ENCODE measurements at regions not wholly inside any gene's neighbourhood (a gene's known extent, or its start where the extent isn't known, plus 50 kb on each side); places are given as distances from the start of the nearest gene placed in this dataset.

DNA sequence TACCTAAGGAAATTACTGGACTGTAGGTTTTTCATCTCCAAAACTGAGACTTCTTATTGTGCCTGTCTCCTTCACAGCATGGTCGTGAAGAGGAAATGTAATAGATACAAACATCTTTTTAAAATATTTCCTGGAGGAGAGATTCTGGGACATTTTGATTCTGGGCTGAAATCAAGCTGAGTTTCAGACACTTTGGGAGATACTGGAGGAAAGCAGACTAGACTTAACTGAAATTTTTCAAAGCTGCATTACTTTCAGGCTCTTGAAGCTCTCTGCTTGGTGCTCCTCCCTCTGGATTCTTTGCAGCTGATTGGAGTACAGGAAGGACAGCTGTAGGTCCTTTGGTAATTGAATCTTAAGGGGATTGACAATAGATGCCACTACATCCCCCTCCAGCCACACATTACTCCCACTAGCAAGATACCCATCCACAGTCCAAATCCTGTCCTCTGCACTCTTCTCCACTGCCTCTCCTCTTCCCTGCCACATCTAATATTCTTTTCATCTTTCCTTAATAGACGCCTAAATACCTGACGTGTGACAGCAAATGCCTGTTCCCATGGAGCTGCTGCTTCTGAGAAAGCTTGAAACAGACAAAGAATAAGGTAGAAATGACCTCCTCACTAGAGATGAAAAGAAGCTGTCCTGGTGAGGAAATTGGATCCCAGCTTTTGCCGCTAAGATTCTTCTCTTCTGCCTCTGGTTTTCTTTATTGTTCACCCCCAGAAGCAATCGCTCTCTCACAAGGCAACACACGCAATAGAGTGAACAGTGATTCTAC is 111.5 kb upstream of the PHYHIPL start:
- DNase-seq: no peak
- intact Hi-C loops (cut with DNase I): no loop called here
- 88 to 89% methylated on average over 6 of the region's 6 CpGs for WGBS, 2 donors

DNA sequence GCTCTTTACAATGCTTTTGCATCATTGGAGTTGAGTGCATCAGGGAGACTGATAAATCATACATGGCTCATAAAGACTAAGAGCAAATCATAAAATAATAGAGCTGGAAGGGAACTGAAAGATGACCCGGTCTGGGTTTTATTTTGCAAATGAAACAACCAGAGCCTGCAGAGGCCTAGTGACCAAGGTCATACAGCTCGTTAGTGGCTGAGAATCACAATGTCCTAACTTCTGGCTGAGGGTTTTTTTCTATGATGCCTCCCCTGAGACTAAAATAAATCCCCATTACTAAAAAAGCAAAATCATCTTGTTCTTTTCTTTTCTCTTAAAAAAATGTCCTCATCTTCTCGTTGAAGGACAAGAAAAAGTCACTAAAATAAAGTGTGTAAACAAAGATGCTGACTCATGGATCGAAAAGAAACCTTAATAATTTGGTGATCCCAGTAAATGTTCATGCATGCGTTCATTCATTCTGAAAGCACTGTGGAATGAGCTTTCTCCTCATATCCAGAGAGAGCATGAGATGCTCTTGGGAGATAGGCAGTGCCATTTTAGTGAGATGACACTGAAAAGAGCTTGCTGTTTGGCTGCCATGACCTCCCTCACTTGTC is 107.8 kb upstream of the PHYHIPL start:
- no peak overlapping the region for H3K4me3 ChIP-seq
- H3K36me3 ChIP-seq: no peaks in the 10 kb centered on the region
- intact Hi-C loops (cut with DNase I): no loop called here
- no peak overlapping the region for H3K27ac ChIP-seq
- no peaks in the 10 kb centered on the region for H3K4me1 ChIP-seq
- TF ChIP-seq EP300 (IDR thresholded peaks at IDR 0.05) (no peak), POLR2AphosphoS5 (IDR thresholded peaks at IDR 0.05) (no peak), POLR2A (IDR thresholded peaks at IDR 0.05) (no peak)
- TF ChIP-seq, protein P1, sequence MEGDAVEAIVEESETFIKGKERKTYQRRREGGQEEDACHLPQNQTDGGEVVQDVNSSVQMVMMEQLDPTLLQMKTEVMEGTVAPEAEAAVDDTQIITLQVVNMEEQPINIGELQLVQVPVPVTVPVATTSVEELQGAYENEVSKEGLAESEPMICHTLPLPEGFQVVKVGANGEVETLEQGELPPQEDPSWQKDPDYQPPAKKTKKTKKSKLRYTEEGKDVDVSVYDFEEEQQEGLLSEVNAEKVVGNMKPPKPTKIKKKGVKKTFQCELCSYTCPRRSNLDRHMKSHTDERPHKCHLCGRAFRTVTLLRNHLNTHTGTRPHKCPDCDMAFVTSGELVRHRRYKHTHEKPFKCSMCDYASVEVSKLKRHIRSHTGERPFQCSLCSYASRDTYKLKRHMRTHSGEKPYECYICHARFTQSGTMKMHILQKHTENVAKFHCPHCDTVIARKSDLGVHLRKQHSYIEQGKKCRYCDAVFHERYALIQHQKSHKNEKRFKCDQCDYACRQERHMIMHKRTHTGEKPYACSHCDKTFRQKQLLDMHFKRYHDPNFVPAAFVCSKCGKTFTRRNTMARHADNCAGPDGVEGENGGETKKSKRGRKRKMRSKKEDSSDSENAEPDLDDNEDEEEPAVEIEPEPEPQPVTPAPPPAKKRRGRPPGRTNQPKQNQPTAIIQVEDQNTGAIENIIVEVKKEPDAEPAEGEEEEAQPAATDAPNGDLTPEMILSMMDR (IDR thresholded peaks at IDR 0.05): no peak
- no peaks in the 10 kb centered on the region for H3K9me3 ChIP-seq
- DNase-seq: no peak
- 71 to 78% methylated on average over 5 of the region's 5 CpGs for WGBS, 2 donors
- no peaks in the 10 kb centered on the region for H3K27me3 ChIP-seq

More for the DNA sequence above, 111.5 kb upstream of the PHYHIPL start:
- Histone ChIP-seq H3K4me3 (no peak overlapping the region), H3K9me3 (no peaks in the 10 kb centered on the region), H3K4me1 (no peaks in the 10 kb centered on the region), H3K27ac (no peak overlapping the region), H3K36me3 (no peaks in the 10 kb centered on the region), H3K27me3 (no peaks in the 10 kb centered on the region)
- no peak for TF ChIP-seq POLR2A (IDR thresholded peaks at IDR 0.05)

DNA sequence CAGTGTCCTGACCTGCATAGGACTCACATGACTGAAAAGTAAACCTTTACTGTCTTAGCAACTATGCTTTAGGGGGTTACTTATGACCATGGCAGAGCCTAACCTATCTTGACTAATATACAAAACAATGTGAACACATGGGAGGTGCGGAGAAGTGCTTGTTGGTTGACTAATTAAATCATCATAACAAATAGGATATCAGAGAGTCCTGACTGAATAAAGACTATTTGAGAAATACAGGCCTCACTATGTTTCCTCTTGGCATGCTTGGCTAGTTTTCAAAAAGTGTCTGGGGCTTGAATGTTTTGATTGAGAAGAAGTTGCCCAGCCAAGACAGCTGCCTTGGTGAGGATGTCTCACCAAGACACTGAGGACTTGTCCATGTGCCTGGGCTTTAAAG is 104.4 kb upstream of the PHYHIPL start:
- DNase-seq: no peak
- TF ChIP-seq POLR2AphosphoS5 (IDR thresholded peaks at IDR 0.05) (no peak), POLR2A (IDR thresholded peaks at IDR 0.05) (no peak), EP300 (IDR thresholded peaks at IDR 0.05) (no peak)
- TF ChIP-seq, protein P1 (IDR thresholded peaks at IDR 0.05): no peak
- no peak overlapping the region for H3K27ac ChIP-seq
- intact Hi-C loops (cut with DNase I): no loop called here
- no peaks in the 10 kb centered on the region for H3K4me1 ChIP-seq
- 84 to 86% methylated on average over 1 of the region's 1 CpG for WGBS, 2 donors
- H3K36me3 ChIP-seq: no peaks in the 10 kb centered on the region
- H3K9me3 ChIP-seq: no peaks in the 10 kb centered on the region
- no peaks in the 10 kb centered on the region for H3K27me3 ChIP-seq
- H3K4me3 ChIP-seq: no peak overlapping the region

DNA sequence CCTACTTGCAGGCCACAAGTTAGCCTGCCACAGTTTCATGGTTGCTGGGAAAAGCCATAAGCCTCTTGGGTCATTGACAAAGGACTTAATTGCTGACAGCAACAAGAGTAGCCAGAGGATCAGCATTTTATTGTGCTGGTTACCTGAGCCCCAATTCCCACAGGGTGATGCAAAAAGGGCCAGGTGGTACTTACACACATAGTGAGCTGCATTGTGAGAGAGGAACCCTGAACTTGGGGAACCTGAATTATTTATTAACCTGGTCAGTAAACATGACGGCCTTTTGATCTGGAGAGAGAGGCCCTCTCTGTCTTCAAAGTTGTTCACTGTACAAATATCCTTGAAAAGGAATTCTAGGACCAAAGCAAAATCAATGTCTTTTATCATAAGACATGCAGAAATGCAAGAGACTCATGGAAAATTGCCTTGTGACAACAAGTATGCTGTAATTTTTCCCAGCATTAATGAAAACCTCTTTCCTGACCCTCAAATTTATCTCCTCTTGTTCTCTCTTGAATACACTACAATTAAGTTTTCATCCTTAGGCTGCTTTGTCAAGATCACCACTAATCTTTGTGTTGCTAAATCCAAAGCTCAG is 102.9 kb upstream of the PHYHIPL start:
- no peak for TF ChIP-seq POLR2AphosphoS5 (IDR thresholded peaks at IDR 0.05)
- no peak for TF ChIP-seq EP300 (IDR thresholded peaks at IDR 0.05)
- TF ChIP-seq, protein P1 (IDR thresholded peaks at IDR 0.05): no peak
- TF ChIP-seq POLR2A (IDR thresholded peaks at IDR 0.05): no peak
- H3K27me3 ChIP-seq: no peaks in the 10 kb centered on the region
- no peaks in the 10 kb centered on the region for H3K9me3 ChIP-seq
- H3K27ac ChIP-seq: no peak overlapping the region
- DNase-seq: no peak
- WGBS, 2 donors: 20 to 80% methylated on average over 1 of the region's 1 CpG
- intact Hi-C loops (cut with DNase I): no loop called here
- no peaks in the 10 kb centered on the region for H3K36me3 ChIP-seq
- H3K4me3 ChIP-seq: no peak overlapping the region
- H3K4me1 ChIP-seq: no peaks in the 10 kb centered on the region

DNA sequence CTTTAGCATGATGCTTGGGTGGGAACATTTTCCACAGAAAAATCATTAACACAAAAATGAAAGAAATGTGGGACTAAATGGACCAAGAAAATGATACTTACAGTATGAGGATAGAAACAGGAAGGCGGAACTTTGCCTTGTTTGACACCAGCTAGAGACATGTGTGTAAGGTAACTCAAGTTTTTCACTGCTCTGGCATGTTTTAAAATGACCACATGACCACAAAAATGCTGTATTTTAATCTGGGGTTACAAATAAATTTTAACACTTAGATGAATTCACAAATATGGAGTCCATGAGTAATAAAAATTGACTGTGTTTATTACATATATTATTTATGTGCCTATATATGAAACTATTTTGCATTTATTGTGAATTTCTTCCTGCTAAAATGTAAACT is 100.9 kb upstream of the PHYHIPL start:
- WGBS, 2 donors: 93 to 96% methylated on average over 1 of the region's 1 CpG
- no peaks in the 10 kb centered on the region for H3K4me1 ChIP-seq
- H3K9me3 ChIP-seq: no peaks in the 10 kb centered on the region
- DNase-seq: no peak
- no peak overlapping the region for H3K27ac ChIP-seq
- no peaks in the 10 kb centered on the region for H3K36me3 ChIP-seq
- TF ChIP-seq EP300 (IDR thresholded peaks at IDR 0.05) (no peak), POLR2A (IDR thresholded peaks at IDR 0.05) (no peak), POLR2AphosphoS5 (IDR thresholded peaks at IDR 0.05) (no peak)
- TF ChIP-seq, protein P1 (IDR thresholded peaks at IDR 0.05): no peak
- H3K4me3 ChIP-seq: no peak overlapping the region
- intact Hi-C loops (cut with DNase I): no loop called here
- H3K27me3 ChIP-seq: no peaks in the 10 kb centered on the region

All from sigmoid colon (tissue), 6 donors.